HUDEP-2 (cell line): ENCODE measurements at regions not wholly inside any gene's neighbourhood (a gene's known extent, or its start where the extent isn't known, plus 50 kb on each side); places are given as distances from the start of the nearest gene placed in this dataset.

ENCODE experiments used
- DNase-seq, 76 experiments: peaks; one replicate each; lab custom pipeline; 2025; ENCODE audit not compliant: unreplicated experiment in 76 of 76; lab: John Stamatoyannopoulos, UW

- DNase-seq, result no peak
Observed at GRCh38 chr22:48531761-48532435, 1295.8 kb downstream of the BRD1 start.

GRCh38 chr22:48531108-48531507 is 1296.6 kb downstream of the BRD1 start:
- DNase-seq, result no peak

- DNase-seq, result no peak
Observed at GRCh38 chr22:48530666-48531065, 1297.0 kb downstream of the BRD1 start.

GRCh38 chr22:48528221-48528915 is 1299.3 kb downstream of the BRD1 start:
- no peak for DNase-seq

GRCh38 chr22:48523761-48524160 is 1303.9 kb downstream of the BRD1 start:
- DNase-seq, result no peak

- DNase-seq, result no peak
Observed at GRCh38 chr22:48523091-48523490, 1304.6 kb downstream of the BRD1 start.

DNA sequence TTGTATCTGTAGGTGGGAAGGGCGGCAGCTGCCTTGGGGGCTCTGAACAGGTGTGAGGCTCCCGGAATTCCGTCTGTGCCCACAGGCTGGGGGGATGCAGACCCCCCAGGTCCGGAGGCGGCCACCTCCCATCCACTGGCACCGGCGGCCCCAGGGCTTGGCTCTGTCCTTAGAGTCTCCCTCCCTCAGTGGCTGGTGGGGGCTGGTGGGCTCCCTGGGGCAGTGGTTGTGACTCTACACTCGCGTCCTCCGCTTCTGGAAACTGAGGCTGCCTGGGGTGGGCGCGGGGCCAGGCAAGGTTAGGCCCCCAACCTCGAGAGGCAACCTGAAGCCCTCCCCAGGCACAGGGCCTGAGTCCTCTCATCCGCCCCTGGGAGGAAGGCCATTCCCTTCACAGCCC is 1305.4 kb downstream of the BRD1 start:
- no peak for DNase-seq

GRCh38 chr22:48520884-48521588 is 1306.6 kb downstream of the BRD1 start:
- no peak for DNase-seq

- no peak for DNase-seq
Observed at GRCh38 chr22:48520207-48520606, 1307.5 kb downstream of the BRD1 start.

GRCh38 chr22:48517039-48518030 is 1310.3 kb downstream of the BRD1 start:
- DNase-seq, result peak in 4 of 76 experiments; percentile 2 to 20 (median 6)

GRCh38 chr22:48516571-48516970 is 1311.1 kb downstream of the BRD1 start:
- DNase-seq, result no peak

DNA sequence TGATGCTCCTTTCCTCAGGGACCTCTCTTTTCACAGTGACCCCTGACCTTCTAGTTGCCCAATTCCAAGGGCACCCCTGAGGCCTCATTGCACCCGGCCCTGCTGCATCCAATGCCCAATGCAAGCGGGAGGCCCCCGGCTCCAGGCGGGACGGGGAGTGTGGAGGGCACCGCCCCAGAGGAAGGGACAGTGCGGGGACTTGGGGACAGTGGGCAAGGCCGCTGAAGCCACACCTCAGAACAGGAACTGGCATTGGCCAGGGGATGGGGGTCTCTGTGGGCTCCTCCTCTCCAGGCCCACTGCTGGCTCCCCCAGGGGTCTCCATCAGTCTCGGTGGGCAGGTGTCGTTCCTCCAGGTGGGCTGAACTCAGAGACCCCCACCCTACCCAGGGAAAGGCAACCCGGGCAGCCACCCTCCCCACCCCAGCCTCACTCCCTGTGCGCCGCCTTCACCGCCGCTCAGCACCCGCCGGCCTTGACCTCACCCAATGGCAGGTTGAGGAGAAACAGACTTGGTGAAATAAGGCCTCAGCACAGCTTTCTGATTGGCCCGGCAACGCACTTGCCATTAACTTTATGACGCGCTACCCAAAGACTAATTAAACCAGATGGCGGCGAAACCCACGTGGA is 1312.0 kb downstream of the BRD1 start:
- DNase-seq, result no peak

- no peak for DNase-seq
Observed at GRCh38 chr22:48513929-48514328, 1313.7 kb downstream of the BRD1 start.

DNA sequence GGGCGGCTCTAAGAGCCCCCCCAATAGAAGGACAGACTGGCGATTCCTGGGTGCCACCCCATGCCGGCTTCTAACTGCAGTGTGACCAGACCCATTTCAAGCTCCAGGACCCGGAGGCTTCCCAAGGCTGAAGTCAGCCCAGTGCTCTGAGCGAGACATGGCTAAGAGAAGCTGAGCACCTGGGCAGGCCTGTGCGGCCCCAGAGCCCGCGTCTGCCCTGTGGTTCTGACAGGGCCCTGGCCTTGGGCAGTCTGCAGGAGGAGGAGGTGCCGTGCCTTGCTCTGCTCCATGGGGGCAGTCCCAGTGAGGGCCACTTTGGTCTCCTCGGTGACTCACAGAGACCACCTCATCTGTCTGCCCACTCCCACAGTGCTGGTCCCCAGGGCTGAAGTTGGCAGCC is 1314.2 kb downstream of the BRD1 start:
- no peak for DNase-seq

- no peak for DNase-seq
Observed at GRCh38 chr22:48511781-48512327, 1315.8 kb downstream of the BRD1 start.

DNA sequence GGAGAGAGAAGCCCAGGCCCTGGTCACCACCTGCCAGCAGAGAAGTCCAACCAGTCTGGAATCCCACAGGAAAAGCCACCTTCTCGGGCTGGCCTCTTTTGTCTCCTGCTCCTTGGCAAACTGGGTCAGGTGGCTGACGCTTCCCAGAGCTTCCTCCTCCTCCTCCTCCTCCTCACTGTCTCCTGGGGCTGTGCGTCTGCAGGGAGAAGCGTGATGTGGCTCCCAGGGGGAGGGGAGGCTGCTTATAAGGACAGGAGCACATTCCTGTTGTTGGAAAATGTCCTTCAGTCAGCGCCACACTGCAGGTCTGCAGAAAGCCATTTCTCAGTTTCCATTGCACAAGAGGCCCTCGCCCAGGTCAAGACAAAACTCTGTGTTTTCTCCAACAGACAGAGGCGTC is 1316.5 kb downstream of the BRD1 start:
- DNase-seq, result no peak

- no peak for DNase-seq
Observed at GRCh38 chr22:48510599-48510998, 1317.1 kb downstream of the BRD1 start.

DNA sequence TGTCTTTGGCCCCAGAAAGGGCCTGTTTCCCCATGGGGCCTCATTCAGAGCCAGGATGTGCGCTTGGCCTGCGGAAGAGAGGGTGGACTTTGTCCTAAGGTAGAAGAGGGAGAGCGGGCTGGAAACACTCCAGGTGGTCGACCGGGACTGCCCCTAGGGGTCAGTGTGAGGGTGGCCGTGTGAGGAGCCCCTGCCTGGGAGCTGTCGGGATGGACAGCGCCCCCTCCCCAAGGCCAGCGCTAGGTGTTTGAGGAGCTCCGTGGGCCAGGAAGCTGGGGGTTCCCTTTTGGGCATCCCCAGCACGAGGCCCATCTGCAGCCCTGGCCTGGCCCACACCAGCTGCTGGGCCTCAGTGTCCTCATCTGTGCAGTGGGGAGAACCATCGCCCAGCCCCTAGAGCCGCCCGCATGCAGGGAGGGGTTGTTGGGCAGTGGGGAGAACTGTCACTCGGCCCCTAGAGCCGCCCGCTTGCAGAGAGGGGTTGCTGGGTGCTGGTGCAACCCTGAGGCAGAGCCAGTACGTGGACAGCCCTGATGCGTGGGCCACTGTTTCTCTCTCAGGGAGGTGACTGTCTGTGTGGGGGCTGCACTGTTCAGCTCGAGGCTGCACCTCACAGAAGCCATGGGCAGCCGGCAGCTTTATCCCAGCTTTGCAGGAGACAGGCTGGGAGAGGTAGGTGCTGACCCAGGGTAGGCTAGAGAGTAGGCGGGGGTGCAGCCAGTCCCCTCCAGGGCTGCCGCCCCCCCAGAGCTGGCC is 1319.9 kb downstream of the BRD1 start:
- DNase-seq, result no peak

DNA sequence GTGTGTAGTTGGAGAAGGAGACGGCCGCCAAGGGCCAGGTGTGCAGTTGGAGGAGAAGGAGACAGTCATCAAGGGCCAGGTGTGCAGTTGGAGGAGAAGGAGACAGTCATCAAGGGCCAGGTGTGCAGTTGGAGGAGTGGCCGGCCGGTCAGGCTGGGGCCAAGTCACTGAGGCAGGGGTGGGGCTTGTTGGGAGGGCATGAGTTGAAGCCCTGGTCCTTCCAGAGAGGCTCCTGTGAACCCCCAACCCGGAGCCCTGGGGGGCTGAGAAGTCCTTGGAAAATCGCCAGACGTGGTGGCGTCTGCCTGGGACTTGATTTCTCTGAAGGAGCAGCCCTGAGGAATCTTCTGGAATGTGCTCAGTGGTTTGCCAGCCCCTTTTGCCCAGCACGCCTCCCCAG is 1320.5 kb downstream of the BRD1 start:
- no peak for DNase-seq
